KMS-11 (cell line): ENCODE measurements at regions not wholly inside any gene's neighbourhood (a gene's known extent, or its start where the extent isn't known, plus 50 kb on each side); places are given as distances from the start of the nearest gene placed in this dataset.

ENCODE experiments used
- H2AFZ ChIP-seq: fragments of 200-600 bp; sonication (generic); 2 replicates; pipeline ENCODE4 v1.6.1; 2016; ENCODE audit warnings: antibody characterized with exemption, mixed run types, low read depth
- H3K27ac ChIP-seq: fragments of 200-600 bp; sonication (generic); 2 replicates; pipeline ENCODE4 v1.6.1; 2016; ENCODE audit warnings: mild to moderate bottlenecking, mixed run types
- H3K27me3 ChIP-seq: fragments of 200-600 bp; sonication (generic); 2 replicates; pipeline ENCODE4 v1.6.1; 2017; ENCODE audit warnings: mild to moderate bottlenecking, low read depth, mixed run types, moderate library complexity; ENCODE audit not compliant: insufficient read depth
- H3K36me3 ChIP-seq: fragments of 200-600 bp; sonication (generic); 2 replicates; pipeline ENCODE4 v1.6.1; 2017; ENCODE audit warnings: mild to moderate bottlenecking, mixed run types; ENCODE audit not compliant: insufficient read depth
- H3K4me1 ChIP-seq: fragments of 200-600 bp; sonication (generic); 2 replicates; pipeline ENCODE4 v1.6.1; 2016; ENCODE audit warnings: mild to moderate bottlenecking, low read depth, mixed run types; ENCODE audit not compliant: poor library complexity, severe bottlenecking
- H3K4me2 ChIP-seq: fragments of 200-600 bp; sonication (generic); 2 replicates; pipeline ENCODE4 v1.7.0; 2016; ENCODE audit warnings: mild to moderate bottlenecking, mixed run types
- H3K4me3 ChIP-seq: fragments of 200-600 bp; sonication (generic); IDR thresholded peaks from 2 replicates; pipeline ENCODE4 v1.6.1; 2017; ENCODE audit warnings: low read depth, low read length, mixed read lengths; ENCODE audit not compliant: insufficient read depth
- H3K79me2 ChIP-seq: fragments of 200-600 bp; sonication (generic); 2 replicates; pipeline ENCODE4 v1.6.1; 2016; ENCODE audit warnings: low read depth, mixed run types; ENCODE audit not compliant: insufficient read depth
- H3K9ac ChIP-seq: fragments of 200-600 bp; sonication (generic); 2 replicates; pipeline ENCODE4 v1.6.1; 2016; ENCODE audit warnings: mild to moderate bottlenecking, mixed run types
- H4K20me1 ChIP-seq: fragments of 200-600 bp; sonication (generic); 2 replicates; pipeline ENCODE4 v1.6.1; 2016; ENCODE audit warnings: mild to moderate bottlenecking, mixed run types; ENCODE audit not compliant: insufficient read depth
- TF ChIP-seq, protein P1 (sequence below): fragments of 200-600 bp; sonication (generic); conservative IDR thresholded peaks from 2 replicates; pipeline ENCODE4 v1.6.1; 2017; ENCODE audit warnings: low read depth, mild to moderate bottlenecking, antibody characterized with exemption, low read length, moderate library complexity, mixed read lengths

GRCh38 chr2:6336752-6337471 is 528.8 kb downstream of the CMPK2 start:
- Histone ChIP-seq H3K27ac (no peak overlapping the region), H3K4me2 (no peak overlapping the region), H3K36me3 (no peaks in the 10 kb centered on the region), H3K79me2 (no peaks in the 10 kb centered on the region), H2AFZ (no peak overlapping the region), H3K9ac (no peak overlapping the region), H4K20me1 (no peaks in the 10 kb centered on the region), H3K27me3 (no peaks in the 10 kb centered on the region), H3K4me1 (no peaks in the 10 kb centered on the region), H3K4me3 (no peak overlapping the region)
- TF ChIP-seq, protein P1, sequence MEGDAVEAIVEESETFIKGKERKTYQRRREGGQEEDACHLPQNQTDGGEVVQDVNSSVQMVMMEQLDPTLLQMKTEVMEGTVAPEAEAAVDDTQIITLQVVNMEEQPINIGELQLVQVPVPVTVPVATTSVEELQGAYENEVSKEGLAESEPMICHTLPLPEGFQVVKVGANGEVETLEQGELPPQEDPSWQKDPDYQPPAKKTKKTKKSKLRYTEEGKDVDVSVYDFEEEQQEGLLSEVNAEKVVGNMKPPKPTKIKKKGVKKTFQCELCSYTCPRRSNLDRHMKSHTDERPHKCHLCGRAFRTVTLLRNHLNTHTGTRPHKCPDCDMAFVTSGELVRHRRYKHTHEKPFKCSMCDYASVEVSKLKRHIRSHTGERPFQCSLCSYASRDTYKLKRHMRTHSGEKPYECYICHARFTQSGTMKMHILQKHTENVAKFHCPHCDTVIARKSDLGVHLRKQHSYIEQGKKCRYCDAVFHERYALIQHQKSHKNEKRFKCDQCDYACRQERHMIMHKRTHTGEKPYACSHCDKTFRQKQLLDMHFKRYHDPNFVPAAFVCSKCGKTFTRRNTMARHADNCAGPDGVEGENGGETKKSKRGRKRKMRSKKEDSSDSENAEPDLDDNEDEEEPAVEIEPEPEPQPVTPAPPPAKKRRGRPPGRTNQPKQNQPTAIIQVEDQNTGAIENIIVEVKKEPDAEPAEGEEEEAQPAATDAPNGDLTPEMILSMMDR: no peak

GRCh38 chr2:6337472-6337820 is 528.3 kb downstream of the CMPK2 start:
- H3K9ac ChIP-seq: no peak overlapping the region
- H3K79me2 ChIP-seq: no peaks in the 10 kb centered on the region
- no peak overlapping the region for H2AFZ ChIP-seq
- no peaks in the 10 kb centered on the region for H3K36me3 ChIP-seq
- no peak overlapping the region for H3K27ac ChIP-seq
- no peak overlapping the region for H3K4me3 ChIP-seq
- H3K4me1 ChIP-seq: no peaks in the 10 kb centered on the region
- no peaks in the 10 kb centered on the region for H3K27me3 ChIP-seq
- H3K4me2 ChIP-seq: no peak overlapping the region
- no peaks in the 10 kb centered on the region for H4K20me1 ChIP-seq
- TF ChIP-seq, protein P1: no peak

DNA sequence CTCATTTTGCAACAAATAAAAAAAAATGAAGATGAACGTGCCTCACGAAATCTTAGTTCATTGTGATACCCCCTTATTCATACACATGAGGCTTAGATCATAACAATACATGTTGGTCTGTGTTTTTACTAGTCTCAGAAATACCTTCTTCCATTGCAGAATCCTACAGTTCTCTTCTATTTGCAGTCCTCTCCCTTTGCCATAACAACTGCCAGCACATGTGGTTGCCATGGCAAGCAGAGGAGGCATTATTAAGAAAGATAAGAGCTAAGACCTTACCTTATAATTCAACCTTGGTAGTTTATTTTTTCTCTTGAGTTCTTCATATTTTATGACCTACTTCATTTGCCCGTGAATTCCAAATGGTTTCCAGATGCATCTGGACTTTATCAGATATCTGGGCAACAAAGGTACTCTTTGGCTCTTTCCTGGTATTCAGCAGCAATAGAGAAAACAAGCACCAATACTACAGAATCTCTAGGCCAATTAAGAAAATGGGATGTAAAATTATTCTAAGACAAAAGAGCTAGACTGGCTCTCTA is 524.0 kb downstream of the CMPK2 start:
- no peak overlapping the region for H3K9ac ChIP-seq

DNA sequence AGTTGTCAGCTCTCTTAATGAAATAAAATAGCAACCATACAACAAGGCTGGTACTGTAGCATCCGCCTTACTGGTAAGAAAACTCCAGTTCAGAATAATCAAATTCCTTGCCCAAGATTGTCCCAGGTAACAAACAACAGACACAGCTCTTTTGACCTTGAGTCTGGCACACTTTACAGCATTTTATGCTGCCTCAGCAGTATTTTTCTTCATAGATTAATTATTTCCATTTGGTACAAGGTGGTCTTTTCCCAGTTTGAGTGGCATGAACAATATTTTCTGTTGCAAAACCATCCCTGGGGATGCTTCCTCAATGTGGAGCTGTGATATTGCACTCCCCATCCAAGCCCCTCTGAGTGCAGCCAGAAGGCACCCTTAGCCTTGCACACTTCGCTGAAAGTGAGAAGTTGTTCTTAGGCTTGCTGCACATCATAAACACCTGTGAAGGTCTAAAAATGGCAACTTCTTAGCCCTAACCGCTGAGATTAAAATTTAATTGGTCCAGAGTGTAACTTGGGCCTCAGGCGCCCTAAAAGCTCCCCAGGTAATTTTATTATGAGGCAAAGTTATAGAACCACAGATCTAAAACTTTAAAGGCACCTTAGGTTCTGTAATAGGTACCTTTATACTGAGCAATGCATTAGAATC is 523.3 kb downstream of the CMPK2 start:
- TF ChIP-seq, protein P1: no peak
- Histone ChIP-seq H3K27me3 (no peaks in the 10 kb centered on the region), H3K27ac (no peak overlapping the region), H2AFZ (no peak overlapping the region), H3K9ac (no peak overlapping the region), H3K4me3 (no peak overlapping the region), H3K79me2 (no peaks in the 10 kb centered on the region), H4K20me1 (no peaks in the 10 kb centered on the region), H3K36me3 (no peaks in the 10 kb centered on the region), H3K4me1 (peaks cover 4% of the 10 kb centered on the region), H3K4me2 (no peak overlapping the region)

More for the DNA sequence above, 524.0 kb downstream of the CMPK2 start:
- Histone ChIP-seq H3K4me2 (no peak overlapping the region), H3K4me3 (no peak overlapping the region), H3K79me2 (no peaks in the 10 kb centered on the region), H2AFZ (no peak overlapping the region), H4K20me1 (no peaks in the 10 kb centered on the region), H3K27ac (no peak overlapping the region), H3K27me3 (no peaks in the 10 kb centered on the region), H3K36me3 (no peaks in the 10 kb centered on the region), H3K4me1 (peaks cover 4% of the 10 kb centered on the region)
- TF ChIP-seq, protein P1: no peak
